Caco-2 (cell line): ENCODE measurements at regions not wholly inside any gene's neighbourhood (a gene's known extent, or its start where the extent isn't known, plus 50 kb on each side); places are given as distances from the start of the nearest gene placed in this dataset.

Experiments used
- BruUV-seq: library from RNA; stranded (reverse); fragments of 400-500 nt; replicated peaks from 2 replicates; lab custom pipeline; 2021; lab: Mats Ljungman, UMichigan
- CTCF ChIA-PET: fragments of 300-600 bp; sonication (Branson Sonifier 250); formaldehyde crosslinking; loops from one replicate; lab custom pipeline; 2022; ENCODE audit warnings: antibody characterized with exemption; lab: Charles Lee
- POLR2A ChIA-PET: fragments of 300-600 bp; sonication (Branson Sonifier 250); formaldehyde crosslinking; loops from one replicate; lab custom pipeline; 2022; ENCODE audit warnings: antibody characterized with exemption; lab: Charles Lee
- DNase-seq, 2 experiments: peaks; one replicate each; pipeline versions ENCODE4 v3.0.0 to v3.0.0-alpha.2; 2020 to 2022
- H3K27me3 ChIP-seq: replicated peaks from 2 replicates; pipeline ENCODE4 v1.6.0; 2011; ENCODE audit warnings: low read length; ENCODE audit not compliant: control insufficient read depth, insufficient read depth
- H3K36me3 ChIP-seq: 2 replicates; pipeline ENCODE4 v1.5.1; 2011; ENCODE audit warnings: low read length; ENCODE audit not compliant: control insufficient read depth, insufficient read depth
- H3K4me1 ChIP-seq: fragments of 250-450 bp; sonication (Bioruptor Pico); 2 replicates; pipeline ENCODE4 v1.5.1; 2020; ENCODE audit warnings: mild to moderate bottlenecking
- H3K4me3 ChIP-seq: 2 replicates; pipeline ENCODE4 v1.5.1; 2011; ENCODE audit warnings: low read depth, mild to moderate bottlenecking, control low read depth, low read length
- H3K9me3 ChIP-seq: fragments of 250-450 bp; sonication (Bioruptor Pico); 2 replicates; pipeline ENCODE4 v1.5.1; 2020; ENCODE audit warnings: mild to moderate bottlenecking, moderate library complexity
- H3K27ac Mint-ChIP-seq: one replicate; pipeline ENCODE4 v1.8.0; 2022; ENCODE audit warnings: mixed read lengths; ENCODE audit not compliant: unreplicated experiment
- H3K27me3 Mint-ChIP-seq: one replicate; pipeline ENCODE4 v1.8.0; 2022; ENCODE audit warnings: mixed read lengths; ENCODE audit not compliant: insufficient read depth, unreplicated experiment
- H3K36me3 Mint-ChIP-seq: one replicate; pipeline ENCODE4 v1.8.0; 2022; ENCODE audit warnings: mild to moderate bottlenecking, mixed read lengths; ENCODE audit not compliant: insufficient read depth, unreplicated experiment
- H3K4me1 Mint-ChIP-seq: one replicate; pipeline ENCODE4 v1.8.0; 2022; ENCODE audit warnings: low read depth, mixed read lengths; ENCODE audit not compliant: unreplicated experiment
- H3K4me3 Mint-ChIP-seq: one replicate; pipeline ENCODE4 v1.8.0; 2022; ENCODE audit warnings: mild to moderate bottlenecking, moderate library complexity, mixed read lengths; ENCODE audit not compliant: unreplicated experiment
- H3K9me3 Mint-ChIP-seq: one replicate; pipeline ENCODE4 v1.8.0; 2022; ENCODE audit warnings: mixed read lengths; ENCODE audit not compliant: unreplicated experiment
- intact Hi-C: fragments of 100-400 bp; cut with micrococcal nuclease; formaldehyde crosslinking; loops from one replicate; pipeline ENCODE4 v1.10.0; 2022; ENCODE audit not compliant: unreplicated experiment
- TF ChIP-seq, protein P1 (sequence below), 2 experiments: fragments of 200-600 bp in 1 of 2; IDR thresholded peaks; 1 replicate in 1 of 2; 2 replicates in 1 of 2; pipeline versions ENCODE4 v1.5.1 to v1.8.0; 2011 to 2022; ENCODE audit warnings: antibody characterized with exemption in 1 of 2, control low read depth in 1 of 2, inconsistent platforms in 1 of 2, low read depth in 1 of 2, low read length in 1 of 2, mild to moderate bottlenecking in 1 of 2, moderate library complexity in 1 of 2; ENCODE audit not compliant: insufficient read depth in 1 of 2, severe bottlenecking in 1 of 2, unreplicated experiment in 1 of 2

DNA sequence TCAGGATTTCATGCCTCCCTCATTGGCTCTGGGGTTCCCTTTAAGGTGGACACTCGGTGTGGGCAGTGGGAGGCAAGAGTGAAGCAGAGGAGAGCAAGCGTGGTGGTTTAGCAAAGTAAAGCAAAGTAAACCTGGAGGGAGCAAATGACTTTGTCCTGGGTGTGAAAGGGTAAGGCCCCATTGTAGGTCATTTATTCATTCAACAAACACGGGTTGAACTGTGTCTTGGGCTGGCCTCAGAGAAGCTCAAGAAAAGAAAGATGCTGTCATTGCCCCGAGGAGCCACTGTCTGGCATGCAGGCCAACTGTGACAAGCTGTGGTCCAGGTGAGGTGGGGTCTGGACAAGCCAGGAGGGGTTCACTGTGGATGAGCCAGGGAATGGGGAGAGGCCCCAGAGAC lies 68.9 kb upstream of the DLK1 start:
- peaks cover 3% of the 10 kb centered on the region for H3K27me3 Mint-ChIP-seq

DNA sequence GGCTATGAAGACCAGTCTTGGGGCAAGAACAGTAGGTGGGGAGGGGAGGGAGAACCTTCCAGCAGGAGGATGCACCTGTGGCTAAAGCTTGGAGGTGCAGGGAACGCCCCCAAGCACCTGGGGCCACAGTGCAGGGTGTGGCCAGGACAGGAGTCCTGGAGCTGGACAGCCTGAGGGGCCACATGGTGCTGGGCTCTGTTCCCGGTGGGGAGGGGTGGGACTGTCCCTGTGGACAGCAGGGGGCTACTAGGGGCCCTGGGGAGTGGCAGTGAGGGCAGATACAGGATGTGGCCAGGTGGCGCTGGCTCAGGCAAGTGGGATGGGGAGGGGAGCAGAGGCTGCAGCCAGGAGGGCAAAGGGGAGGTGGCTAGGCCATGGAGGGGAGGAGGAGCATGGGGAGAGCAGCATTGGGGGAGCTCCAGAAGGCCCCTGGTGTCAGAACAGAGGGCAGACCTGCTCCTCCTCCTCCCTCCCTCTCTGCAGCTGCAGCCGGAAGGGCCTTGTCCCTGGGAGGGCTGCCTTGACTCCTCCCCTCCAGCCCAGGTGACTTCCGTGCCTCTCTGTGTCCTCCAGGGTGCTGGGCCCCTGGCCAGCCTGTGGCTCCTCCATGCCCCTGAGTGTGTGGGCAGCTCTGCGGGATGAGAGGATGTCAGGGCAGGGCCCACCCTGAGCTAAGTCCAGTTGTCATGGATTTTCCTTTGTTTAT lies 68.4 kb upstream of the DLK1 start:
- Mint-ChIP-seq H3K9me3 (no peaks in the 10 kb centered on the region), H3K27ac (no peak overlapping the region), H3K36me3 (peaks cover 5% of the 10 kb centered on the region), H3K27me3 (peaks cover 3% of the 10 kb centered on the region), H3K4me1 (no peaks in the 10 kb centered on the region), H3K4me3 (no peak overlapping the region)
- CTCF ChIA-PET: interaction anchor here (1.0 to 2.0 kb wide), 2 partner anchors 13 to 218 kb away, joined by 3 to 10 read pairs; no protein-coding TSS in a partner anchor
- Histone ChIP-seq H3K4me3 (no peak overlapping the region), H3K9me3 (no peaks in the 10 kb centered on the region), H3K27me3 (no peaks in the 10 kb centered on the region), H3K4me1 (no peaks in the 10 kb centered on the region), H3K36me3 (no peaks in the 10 kb centered on the region)
- POLR2A ChIA-PET: no interaction called here
- TF ChIP-seq, protein P1, sequence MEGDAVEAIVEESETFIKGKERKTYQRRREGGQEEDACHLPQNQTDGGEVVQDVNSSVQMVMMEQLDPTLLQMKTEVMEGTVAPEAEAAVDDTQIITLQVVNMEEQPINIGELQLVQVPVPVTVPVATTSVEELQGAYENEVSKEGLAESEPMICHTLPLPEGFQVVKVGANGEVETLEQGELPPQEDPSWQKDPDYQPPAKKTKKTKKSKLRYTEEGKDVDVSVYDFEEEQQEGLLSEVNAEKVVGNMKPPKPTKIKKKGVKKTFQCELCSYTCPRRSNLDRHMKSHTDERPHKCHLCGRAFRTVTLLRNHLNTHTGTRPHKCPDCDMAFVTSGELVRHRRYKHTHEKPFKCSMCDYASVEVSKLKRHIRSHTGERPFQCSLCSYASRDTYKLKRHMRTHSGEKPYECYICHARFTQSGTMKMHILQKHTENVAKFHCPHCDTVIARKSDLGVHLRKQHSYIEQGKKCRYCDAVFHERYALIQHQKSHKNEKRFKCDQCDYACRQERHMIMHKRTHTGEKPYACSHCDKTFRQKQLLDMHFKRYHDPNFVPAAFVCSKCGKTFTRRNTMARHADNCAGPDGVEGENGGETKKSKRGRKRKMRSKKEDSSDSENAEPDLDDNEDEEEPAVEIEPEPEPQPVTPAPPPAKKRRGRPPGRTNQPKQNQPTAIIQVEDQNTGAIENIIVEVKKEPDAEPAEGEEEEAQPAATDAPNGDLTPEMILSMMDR (IDR thresholded peaks at IDR 0.05; ENCODE audit: insufficient read depth in 1 of 2, low read depth in 1 of 2, low read length in 1 of 2, severe bottlenecking in 1 of 2, unreplicated experiment in 1 of 2): no peak
- no TSS peak for BruUV-seq
- intact Hi-C loops: no loop called here
- DNase-seq: no peak

More for the DNA sequence above, 68.9 kb upstream of the DLK1 start:
- Histone ChIP-seq H3K9me3 (no peaks in the 10 kb centered on the region), H3K27me3 (no peaks in the 10 kb centered on the region), H3K4me1 (no peaks in the 10 kb centered on the region), H3K4me3 (no peak overlapping the region), H3K36me3 (no peaks in the 10 kb centered on the region)
- BruUV-seq: no TSS peak
- no peak for DNase-seq
- TF ChIP-seq, protein P1 (IDR thresholded peaks at IDR 0.05; ENCODE audit: insufficient read depth in 1 of 2, low read depth in 1 of 2, low read length in 1 of 2, severe bottlenecking in 1 of 2, unreplicated experiment in 1 of 2): no peak
- POLR2A ChIA-PET: no interaction called here
- H3K9me3 Mint-ChIP-seq: no peaks in the 10 kb centered on the region
- intact Hi-C loops: no loop called here
- no peaks in the 10 kb centered on the region for H3K4me1 Mint-ChIP-seq
- CTCF ChIA-PET: interaction anchor here (0.5 to 1.2 kb wide), 3 partner anchors 12 to 242 kb away, joined by 3 to 5 read pairs (median 4); no protein-coding TSS in a partner anchor
- H3K4me3 Mint-ChIP-seq: no peak overlapping the region
- H3K36me3 Mint-ChIP-seq: peaks cover 5% of the 10 kb centered on the region
- H3K27ac Mint-ChIP-seq: no peak overlapping the region

DNA sequence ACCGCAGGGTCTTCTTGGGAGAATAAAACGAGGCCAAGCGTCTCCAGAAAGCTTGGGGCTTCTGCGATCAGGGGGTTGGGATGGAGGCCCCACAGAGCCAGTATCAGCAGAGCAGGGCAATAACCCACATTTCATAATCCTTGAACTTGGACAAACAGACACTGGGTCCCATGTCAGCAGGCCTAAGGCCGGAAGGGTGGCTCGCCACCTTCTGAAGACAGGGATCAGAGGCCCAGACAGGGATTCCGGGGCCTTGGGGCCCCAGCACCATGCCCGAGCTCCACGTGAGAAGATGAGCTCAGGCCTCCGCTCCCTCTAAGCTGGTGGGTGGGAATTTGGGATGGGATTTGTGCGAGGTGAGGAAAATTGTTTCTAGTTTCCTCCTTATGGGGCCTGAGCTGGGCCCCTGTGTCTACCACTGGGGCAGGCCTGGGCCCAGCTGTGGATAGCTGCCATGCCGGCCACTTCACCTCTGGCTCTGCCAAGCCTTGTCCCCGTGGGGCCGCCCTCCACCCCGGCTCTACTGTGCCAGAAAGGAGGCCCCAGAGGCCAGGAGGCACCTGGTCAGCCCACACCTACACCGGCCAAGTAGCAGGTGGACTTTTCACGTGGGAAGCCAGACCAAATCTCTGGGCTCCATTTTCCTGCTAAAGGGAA lies 67.2 kb upstream of the DLK1 start:
- H3K4me3 Mint-ChIP-seq: no peak overlapping the region
- intact Hi-C loops: no loop called here
- H3K27ac Mint-ChIP-seq: no peak overlapping the region

More for the DNA sequence above, 67.2 kb upstream of the DLK1 start:
- TF ChIP-seq, protein P1 (IDR thresholded peaks at IDR 0.05; ENCODE audit: insufficient read depth in 1 of 2, low read depth in 1 of 2, low read length in 1 of 2, severe bottlenecking in 1 of 2, unreplicated experiment in 1 of 2): no peak
- Mint-ChIP-seq H3K4me1 (no peaks in the 10 kb centered on the region), H3K36me3 (no peaks in the 10 kb centered on the region), H3K27me3 (peaks cover 5% of the 10 kb centered on the region), H3K9me3 (no peaks in the 10 kb centered on the region)
- no peaks in the 10 kb centered on the region for H3K36me3 ChIP-seq
- no peaks in the 10 kb centered on the region for H3K4me1 ChIP-seq
- CTCF ChIA-PET: interaction anchor here (2.0 kb wide), 1 partner anchor 14 kb away, joined by 10 read pairs; no protein-coding TSS in a partner anchor
- H3K9me3 ChIP-seq: no peaks in the 10 kb centered on the region
- no peak for DNase-seq
- no peaks in the 10 kb centered on the region for H3K27me3 ChIP-seq
- BruUV-seq: no TSS peak
- POLR2A ChIA-PET: no interaction called here
- no peak overlapping the region for H3K4me3 ChIP-seq
